22Rv1 (cell line): ENCODE measurements at regions not wholly inside any gene's neighbourhood (a gene's known extent, or its start where the extent isn't known, plus 50 kb on each side); places are given as distances from the start of the nearest gene placed in this dataset.

Experiments
- ZFX ChIP-seq: fragments of 450-650 bp; IDR thresholded peaks from 2 replicates; pipeline ENCODE4 v1.6.1; 2017; ENCODE audit warnings: antibody characterized with exemption, borderline replicate concordance
- TF ChIP-seq, protein P1 (sequence below): fragments of 450-650 bp; IDR thresholded peaks from 2 replicates; pipeline ENCODE4 v1.5.1; 2017; ENCODE audit warnings: mild to moderate bottlenecking

DNA sequence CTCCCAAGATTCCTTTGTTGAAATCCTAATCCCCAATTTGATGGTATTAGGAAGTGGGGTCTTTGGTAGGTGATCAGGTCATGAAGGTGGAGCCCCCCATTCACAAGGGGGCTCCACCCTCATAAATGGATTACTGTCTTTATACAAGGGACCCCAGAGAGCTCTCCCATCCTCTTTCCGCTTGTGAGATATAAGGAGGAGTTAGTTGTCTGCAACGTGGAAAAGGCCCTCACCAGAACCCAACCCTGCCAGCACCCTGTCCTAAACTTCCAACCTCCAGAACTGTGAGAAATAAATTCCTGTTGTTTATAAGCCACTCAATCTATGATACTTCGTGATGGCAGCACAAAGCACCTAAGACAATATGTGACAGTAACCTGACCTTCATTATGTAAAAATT, 684.1 kb upstream of the HS6ST1 start:
- TF ChIP-seq, protein P1, sequence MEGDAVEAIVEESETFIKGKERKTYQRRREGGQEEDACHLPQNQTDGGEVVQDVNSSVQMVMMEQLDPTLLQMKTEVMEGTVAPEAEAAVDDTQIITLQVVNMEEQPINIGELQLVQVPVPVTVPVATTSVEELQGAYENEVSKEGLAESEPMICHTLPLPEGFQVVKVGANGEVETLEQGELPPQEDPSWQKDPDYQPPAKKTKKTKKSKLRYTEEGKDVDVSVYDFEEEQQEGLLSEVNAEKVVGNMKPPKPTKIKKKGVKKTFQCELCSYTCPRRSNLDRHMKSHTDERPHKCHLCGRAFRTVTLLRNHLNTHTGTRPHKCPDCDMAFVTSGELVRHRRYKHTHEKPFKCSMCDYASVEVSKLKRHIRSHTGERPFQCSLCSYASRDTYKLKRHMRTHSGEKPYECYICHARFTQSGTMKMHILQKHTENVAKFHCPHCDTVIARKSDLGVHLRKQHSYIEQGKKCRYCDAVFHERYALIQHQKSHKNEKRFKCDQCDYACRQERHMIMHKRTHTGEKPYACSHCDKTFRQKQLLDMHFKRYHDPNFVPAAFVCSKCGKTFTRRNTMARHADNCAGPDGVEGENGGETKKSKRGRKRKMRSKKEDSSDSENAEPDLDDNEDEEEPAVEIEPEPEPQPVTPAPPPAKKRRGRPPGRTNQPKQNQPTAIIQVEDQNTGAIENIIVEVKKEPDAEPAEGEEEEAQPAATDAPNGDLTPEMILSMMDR, result no peak
- no peak for TF ChIP-seq ZFX
